CD14-positive monocyte (primary cell): ENCODE measurements at regions not wholly inside any gene's neighbourhood (a gene's known extent, or its start where the extent isn't known, plus 50 kb on each side); places are given as distances from the start of the nearest gene placed in this dataset.

Experiments
- DNase-seq, 3 donors: peaks; one replicate each; pipeline ENCODE4 v3.0.0-alpha.2; 2011 to 2022
- H2AFZ ChIP-seq: 2 replicates; pipeline ENCODE4 v1.6.0; 2012; ENCODE audit warnings: mild to moderate bottlenecking, low read depth, low read length, inconsistent platforms; ENCODE audit not compliant: insufficient read depth, poor library complexity, severe bottlenecking
- H3K27ac ChIP-seq, 2 donors: 1 replicate in 1 of 2; 2 replicates in 1 of 2; pipeline ENCODE4 v1.5.1; 2012 to 2013; ENCODE audit warnings: low read length in 2 of 2, control low read depth in 1 of 2, inconsistent platforms in 1 of 2, low read depth in 1 of 2, mild to moderate bottlenecking in 1 of 2
- H3K27me3 ChIP-seq, 2 donors: one replicate each; pipeline versions ENCODE4 v1.6.0 to v1.6.1; 2011 to 2013; ENCODE audit warnings: low read length in 2 of 2; ENCODE audit not compliant: control insufficient read depth in 2 of 2, insufficient read depth in 2 of 2
- H3K36me3 ChIP-seq, 2 donors: replicated peaks in 1 of 2; 1 replicate in 1 of 2; 2 replicates in 1 of 2; pipeline versions ENCODE4 v1.5.1 to v1.6.1; 2012 to 2013; ENCODE audit warnings: low read length in 2 of 2, control low read depth in 1 of 2, inconsistent platforms in 1 of 2, mild to moderate bottlenecking in 1 of 2; ENCODE audit not compliant: insufficient read depth in 2 of 2, control insufficient read depth in 1 of 2
- H3K4me1 ChIP-seq, 2 donors: 1 replicate in 1 of 2; 2 replicates in 1 of 2; pipeline versions ENCODE4 v1.5.1 to v1.6.1; 2012 to 2013; ENCODE audit warnings: low read length in 2 of 2, control low read depth in 1 of 2, inconsistent platforms in 1 of 2, mild to moderate bottlenecking in 1 of 2, moderate library complexity in 1 of 2; ENCODE audit not compliant: insufficient read depth in 2 of 2, control insufficient read depth in 1 of 2
- H3K4me2 ChIP-seq: replicated peaks from 2 replicates; pipeline ENCODE3; 2012; ENCODE audit warnings: low read length, moderate library complexity, mild to moderate bottlenecking; ENCODE audit not compliant: poor library complexity, severe bottlenecking; ENCODE audit errors: extremely low read depth
- H3K4me3 ChIP-seq, 3 experiments: fragments of 200-600 bp in 1 of 3; sonication (generic) in 1 of 3; replicated peaks in 1 of 3; 1 replicate in 2 of 3; 2 replicates in 1 of 3; pipeline ENCODE4 v1.5.1; 2011 to 2013; ENCODE audit warnings: low read length in 3 of 3, mild to moderate bottlenecking in 3 of 3, control low read depth in 2 of 3, low read depth in 2 of 3, inconsistent platforms in 1 of 3, moderate library complexity in 1 of 3
- H3K79me2 ChIP-seq: 2 replicates; pipeline ENCODE4 v1.6.0; 2012; ENCODE audit warnings: mild to moderate bottlenecking, control low read depth, inconsistent platforms, low read length, moderate library complexity; ENCODE audit not compliant: insufficient read depth
- H3K9ac ChIP-seq: 2 replicates; pipeline ENCODE4 v1.6.0; 2017; ENCODE audit warnings: low read length, mild to moderate bottlenecking; ENCODE audit not compliant: insufficient read depth, poor library complexity, severe bottlenecking
- H3K9me3 ChIP-seq, 2 donors: replicated peaks in 1 of 2; 1 replicate in 1 of 2; 2 replicates in 1 of 2; pipeline versions ENCODE4 v1.5.1 to v1.6.1; 2012 to 2013; ENCODE audit warnings: low read length in 2 of 2, control low read depth in 1 of 2; ENCODE audit not compliant: control insufficient read depth in 1 of 2, insufficient read depth in 1 of 2
- H4K20me1 ChIP-seq: 2 replicates; pipeline ENCODE4 v1.6.0; 2012; ENCODE audit warnings: mild to moderate bottlenecking, low read length, control low read depth, moderate library complexity; ENCODE audit not compliant: insufficient read depth
- H3K27ac Mint-ChIP-seq, 7 donors: one replicate each; pipeline ENCODE4 v1.8.0; 2020; ENCODE audit warnings: mild to moderate bottlenecking in 7 of 7, mixed read lengths in 7 of 7, moderate library complexity in 6 of 7, inconsistent platforms in 2 of 7
- H3K27me3 Mint-ChIP-seq, 3 donors: one replicate each; pipeline ENCODE4 v1.8.0; 2021 to 2022; ENCODE audit warnings: low read depth in 3 of 3, mild to moderate bottlenecking in 3 of 3, mixed read lengths in 3 of 3, moderate library complexity in 3 of 3, inconsistent platforms in 1 of 3
- H3K36me3 Mint-ChIP-seq, 2 donors: one replicate each; pipeline ENCODE4 v1.8.0; 2020; ENCODE audit warnings: mixed read lengths in 2 of 2, inconsistent platforms in 1 of 2, mild to moderate bottlenecking in 1 of 2
- H3K4me1 Mint-ChIP-seq: one replicate; pipeline ENCODE4 v1.8.0; 2020; ENCODE audit warnings: mild to moderate bottlenecking, mixed read lengths
- H3K4me3 Mint-ChIP-seq, 2 donors: one replicate each; pipeline ENCODE4 v1.8.0; 2020; ENCODE audit warnings: mild to moderate bottlenecking in 2 of 2, mixed read lengths in 2 of 2, moderate library complexity in 1 of 2
- H3K9me3 Mint-ChIP-seq, 7 donors: one replicate each; pipeline ENCODE4 v1.8.0; 2020 to 2022; ENCODE audit warnings: mixed read lengths in 7 of 7, mild to moderate bottlenecking in 6 of 7, moderate library complexity in 6 of 7, inconsistent platforms in 2 of 7
- WGBS: methylation state at CpG from one replicate; pipeline ENCODE4 v1.1.5; 2013; ENCODE audit warnings: missing lambda C conversion rate; ENCODE audit not compliant: insufficient coverage; 5-methylcytosine and 5-hydroxymethylcytosine counted together
- intact Hi-C, 2 donors: fragments of 100-400 bp; cut with micrococcal nuclease; formaldehyde crosslinking; loops; one replicate each; pipeline versions ENCODE4 v1.15.0 to v1.15.1; 2023
- TF ChIP-seq, protein P1 (sequence below): fragments of 200-600 bp; IDR thresholded peaks from one replicate; pipeline ENCODE4 v1.8.0; 2022; ENCODE audit warnings: antibody characterized with exemption, mild to moderate bottlenecking

DNA sequence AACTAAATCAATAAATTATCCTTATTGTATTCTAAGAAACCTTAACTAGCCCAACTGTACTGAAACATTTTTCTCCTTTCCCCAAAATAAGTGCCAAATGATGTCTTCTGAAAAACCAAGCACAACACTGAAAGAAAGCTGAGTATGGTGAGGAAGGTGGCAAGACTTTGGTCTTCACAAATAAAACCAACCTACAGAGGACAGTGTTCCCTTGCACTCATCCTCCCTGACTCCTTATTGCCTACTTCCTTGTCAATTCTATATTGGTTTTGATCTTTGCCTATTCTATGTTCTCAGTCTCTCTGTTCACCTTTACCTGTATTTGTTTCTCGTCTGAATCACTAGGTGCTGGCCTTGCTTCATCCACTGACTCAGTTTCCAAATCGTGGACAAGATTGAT is 490.1 kb upstream of the ZNF385D start:
- Mint-ChIP-seq H3K36me3 (no peaks in the 10 kb centered on the region), H3K4me3 (no peak overlapping the region)
- WGBS = 100% methylated on average over 1 of the region's 2 CpGs

DNA sequence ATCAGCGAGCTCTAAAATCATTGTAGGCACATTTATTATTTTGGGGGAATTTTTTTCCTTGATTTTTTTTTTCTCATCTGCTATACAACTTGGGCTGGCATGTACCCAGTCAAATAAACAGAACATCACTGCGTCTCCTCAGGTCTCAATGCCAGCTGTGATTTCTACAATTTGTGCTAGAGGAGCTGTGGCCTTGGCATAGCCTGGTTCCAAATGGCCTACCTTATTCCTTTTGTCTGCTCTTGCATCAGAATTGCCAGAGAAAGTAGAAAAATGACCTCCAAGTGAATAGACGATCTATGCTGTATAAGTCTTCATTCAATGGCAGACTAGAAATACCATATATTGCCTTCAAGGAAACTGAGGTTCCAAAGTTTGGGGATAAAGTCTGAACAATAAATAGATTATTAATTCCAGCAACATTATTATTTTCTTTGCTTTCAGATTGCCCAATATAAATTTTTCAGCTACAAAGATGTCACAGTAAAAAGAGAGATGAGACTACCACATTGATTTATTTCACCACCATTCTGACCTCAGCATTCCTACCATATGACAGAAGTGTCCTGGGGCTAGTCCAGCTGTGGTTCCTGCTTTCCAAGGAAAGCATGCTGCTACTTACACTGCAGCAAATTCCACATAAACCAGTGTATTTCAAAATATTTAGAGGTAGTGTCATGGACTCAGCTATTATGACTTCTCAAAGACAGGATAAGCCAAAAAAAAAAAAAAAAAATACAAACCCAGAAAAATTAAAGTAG is 493.9 kb upstream of the ZNF385D start:
- no peak overlapping the region for H2AFZ ChIP-seq
- no peaks in the 10 kb centered on the region for H4K20me1 ChIP-seq
- intact Hi-C loops = no loop called here
- Mint-ChIP-seq H3K27ac (no peak overlapping the region), H3K36me3 (no peaks in the 10 kb centered on the region), H3K4me3 (no peak overlapping the region), H3K27me3 (peaks cover 0 to 3% (median 0%) of the 10 kb centered on the region in 3 donors), H3K4me1 (no peaks in the 10 kb centered on the region), H3K9me3 (peaks cover 0 to 1% (median 0%) of the 10 kb centered on the region in 7 donors)
- H3K36me3 ChIP-seq = no peaks in the 10 kb centered on the region
- no peaks in the 10 kb centered on the region for H3K4me1 ChIP-seq
- no peak overlapping the region for H3K27ac ChIP-seq
- 100% methylated on average over 1 of the region's 3 CpGs for WGBS
- no peaks in the 10 kb centered on the region for H3K9me3 ChIP-seq
- no peak overlapping the region for H3K4me3 ChIP-seq
- H3K9ac ChIP-seq = no peak overlapping the region
- TF ChIP-seq, protein P1, sequence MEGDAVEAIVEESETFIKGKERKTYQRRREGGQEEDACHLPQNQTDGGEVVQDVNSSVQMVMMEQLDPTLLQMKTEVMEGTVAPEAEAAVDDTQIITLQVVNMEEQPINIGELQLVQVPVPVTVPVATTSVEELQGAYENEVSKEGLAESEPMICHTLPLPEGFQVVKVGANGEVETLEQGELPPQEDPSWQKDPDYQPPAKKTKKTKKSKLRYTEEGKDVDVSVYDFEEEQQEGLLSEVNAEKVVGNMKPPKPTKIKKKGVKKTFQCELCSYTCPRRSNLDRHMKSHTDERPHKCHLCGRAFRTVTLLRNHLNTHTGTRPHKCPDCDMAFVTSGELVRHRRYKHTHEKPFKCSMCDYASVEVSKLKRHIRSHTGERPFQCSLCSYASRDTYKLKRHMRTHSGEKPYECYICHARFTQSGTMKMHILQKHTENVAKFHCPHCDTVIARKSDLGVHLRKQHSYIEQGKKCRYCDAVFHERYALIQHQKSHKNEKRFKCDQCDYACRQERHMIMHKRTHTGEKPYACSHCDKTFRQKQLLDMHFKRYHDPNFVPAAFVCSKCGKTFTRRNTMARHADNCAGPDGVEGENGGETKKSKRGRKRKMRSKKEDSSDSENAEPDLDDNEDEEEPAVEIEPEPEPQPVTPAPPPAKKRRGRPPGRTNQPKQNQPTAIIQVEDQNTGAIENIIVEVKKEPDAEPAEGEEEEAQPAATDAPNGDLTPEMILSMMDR = no peak
- no peaks in the 10 kb centered on the region for H3K27me3 ChIP-seq
- H3K79me2 ChIP-seq = no peaks in the 10 kb centered on the region
- DNase-seq = no peak
- H3K4me2 ChIP-seq = no peak overlapping the region

More for the DNA sequence above, 490.1 kb upstream of the ZNF385D start:
- Mint-ChIP-seq H3K27me3 (peaks cover 0 to 3% (median 2%) of the 10 kb centered on the region in 3 donors), H3K9me3 (peaks cover 0 to 2% (median 0%) of the 10 kb centered on the region in 7 donors), H3K27ac (no peak overlapping the region), H3K4me1 (peaks cover 3% of the 10 kb centered on the region)
- no peak overlapping the region for H3K4me3 ChIP-seq
- H3K27me3 ChIP-seq = no peaks in the 10 kb centered on the region
- no peak for DNase-seq
- H3K9me3 ChIP-seq = no peaks in the 10 kb centered on the region
- H3K79me2 ChIP-seq = no peaks in the 10 kb centered on the region
- intact Hi-C loops = no loop called here
- no peaks in the 10 kb centered on the region for H3K36me3 ChIP-seq
- H3K27ac ChIP-seq = no peak overlapping the region
- TF ChIP-seq, protein P1 = no peak
- H3K9ac ChIP-seq = no peak overlapping the region
- H2AFZ ChIP-seq = no peak overlapping the region
- H3K4me1 ChIP-seq = no peaks in the 10 kb centered on the region
- H3K4me2 ChIP-seq = no peak overlapping the region
- no peaks in the 10 kb centered on the region for H4K20me1 ChIP-seq
